ENCODE measurements at regions not wholly inside any gene's neighbourhood (a gene's known extent, or its start where the extent isn't known, plus 50 kb on each side); places are given as distances from the start of the nearest gene placed in this dataset.

DNA sequence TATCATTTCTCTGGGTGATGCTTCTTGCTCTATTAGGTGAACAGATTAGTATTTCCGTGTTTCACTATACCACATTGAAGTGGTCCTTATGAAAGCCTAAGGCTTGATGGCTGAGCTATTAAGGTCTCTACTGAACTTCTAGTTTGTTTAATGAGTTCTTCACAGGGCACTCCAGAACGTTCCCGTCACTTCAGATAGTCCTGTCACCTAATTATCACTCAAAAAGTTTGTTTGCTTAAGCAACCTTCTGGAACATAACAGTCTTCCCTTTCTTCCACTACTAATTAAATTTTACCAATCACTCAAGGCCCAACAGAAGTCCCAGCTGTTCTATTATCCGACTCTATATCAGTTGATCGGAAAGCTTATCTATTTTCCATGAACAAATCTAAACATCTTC, 104.6 kb upstream of the ZC3H11B start:
- TF ChIP-seq TCF12 (IDR thresholded peaks at IDR 0.05; ENCODE audit: low read depth) = no peak
- TF ChIP-seq EGR1 (IDR thresholded peaks at IDR 0.05) = no peak
- no peak for TF ChIP-seq EP300 (IDR thresholded peaks at IDR 0.05; ENCODE audit: borderline replicate concordance)

- TF ChIP-seq REST (IDR thresholded peaks at IDR 0.05; ENCODE audit: low read depth) (no peak), RAD21 (IDR thresholded peaks at IDR 0.05; ENCODE audit: low read depth) (no peak), TAF1 (IDR thresholded peaks at IDR 0.05; ENCODE audit: low read depth) (no peak), CREB1 (IDR thresholded peaks at IDR 0.05; ENCODE audit: low read depth) (no peak), EP300 (IDR thresholded peaks at IDR 0.05; ENCODE audit: borderline replicate concordance) (no peak), TEAD4 (IDR thresholded peaks at IDR 0.05) (no peak), YY1 (IDR thresholded peaks at IDR 0.05; ENCODE audit: low read depth) (no peak), NFIC (IDR thresholded peaks at IDR 0.05) (no peak), ZBTB7A (IDR thresholded peaks at IDR 0.05; ENCODE audit: low read depth) (no peak), EGR1 (IDR thresholded peaks at IDR 0.05) (no peak), CEBPB (IDR thresholded peaks at IDR 0.05) (no peak)
- TF ChIP-seq, protein P1, sequence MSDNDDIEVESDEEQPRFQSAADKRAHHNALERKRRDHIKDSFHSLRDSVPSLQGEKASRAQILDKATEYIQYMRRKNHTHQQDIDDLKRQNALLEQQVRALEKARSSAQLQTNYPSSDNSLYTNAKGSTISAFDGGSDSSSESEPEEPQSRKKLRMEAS (IDR thresholded peaks at IDR 0.05) = no peak
- TF ChIP-seq, protein P2, sequence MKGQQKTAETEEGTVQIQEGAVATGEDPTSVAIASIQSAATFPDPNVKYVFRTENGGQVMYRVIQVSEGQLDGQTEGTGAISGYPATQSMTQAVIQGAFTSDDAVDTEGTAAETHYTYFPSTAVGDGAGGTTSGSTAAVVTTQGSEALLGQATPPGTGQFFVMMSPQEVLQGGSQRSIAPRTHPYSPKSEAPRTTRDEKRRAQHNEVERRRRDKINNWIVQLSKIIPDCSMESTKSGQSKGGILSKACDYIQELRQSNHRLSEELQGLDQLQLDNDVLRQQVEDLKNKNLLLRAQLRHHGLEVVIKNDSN (IDR thresholded peaks at IDR 0.05) = no peak
These were observed 103.8 kb upstream of the ZC3H11B start for GRCh38 chr1:219716611-219717114.

GRCh38 chr1:219713981-219714381, 101.1 kb upstream of the ZC3H11B start:
- TF ChIP-seq ZBTB7A (IDR thresholded peaks at IDR 0.05; ENCODE audit: low read depth) = no peak
- TF ChIP-seq CEBPB (IDR thresholded peaks at IDR 0.05) = no peak
- no peak for TF ChIP-seq CREB1 (IDR thresholded peaks at IDR 0.05; ENCODE audit: low read depth)
- TF ChIP-seq YY1 (IDR thresholded peaks at IDR 0.05; ENCODE audit: low read depth) = no peak
- TF ChIP-seq, protein P2 (IDR thresholded peaks at IDR 0.05) = no peak
- no peak for TF ChIP-seq RAD21 (IDR thresholded peaks at IDR 0.05; ENCODE audit: low read depth)
- TF ChIP-seq TEAD4 (IDR thresholded peaks at IDR 0.05) = no peak
- TF ChIP-seq FOXM1 (IDR thresholded peaks at IDR 0.05; ENCODE audit: borderline replicate concordance, low read depth) = no peak
- no peak for TF ChIP-seq REST (IDR thresholded peaks at IDR 0.05; ENCODE audit: low read depth)
- TF ChIP-seq, protein P1 (IDR thresholded peaks at IDR 0.05) = no peak
- TF ChIP-seq EP300 (IDR thresholded peaks at IDR 0.05; ENCODE audit: borderline replicate concordance) = no peak
- TF ChIP-seq TAF1 (IDR thresholded peaks at IDR 0.05; ENCODE audit: low read depth) = no peak
- no peak for TF ChIP-seq TCF12 (IDR thresholded peaks at IDR 0.05; ENCODE audit: low read depth)
- TF ChIP-seq NFIC (IDR thresholded peaks at IDR 0.05) = no peak
- no peak for TF ChIP-seq EGR1 (IDR thresholded peaks at IDR 0.05)

- no peak for TF ChIP-seq ZBTB7A (IDR thresholded peaks at IDR 0.05; ENCODE audit: low read depth)
- no peak for TF ChIP-seq CEBPB (IDR thresholded peaks at IDR 0.05)
- no peak for TF ChIP-seq TCF12 (IDR thresholded peaks at IDR 0.05; ENCODE audit: low read depth)
- no peak for TF ChIP-seq TEAD4 (IDR thresholded peaks at IDR 0.05)
- TF ChIP-seq EP300 (IDR thresholded peaks at IDR 0.05; ENCODE audit: borderline replicate concordance) = no peak
- TF ChIP-seq REST (IDR thresholded peaks at IDR 0.05; ENCODE audit: low read depth) = no peak
- TF ChIP-seq YY1 (IDR thresholded peaks at IDR 0.05; ENCODE audit: low read depth) = no peak
- no peak for TF ChIP-seq CREB1 (IDR thresholded peaks at IDR 0.05; ENCODE audit: low read depth)
- TF ChIP-seq FOXM1 (IDR thresholded peaks at IDR 0.05; ENCODE audit: borderline replicate concordance, low read depth) = no peak
- TF ChIP-seq TAF1 (IDR thresholded peaks at IDR 0.05; ENCODE audit: low read depth) = no peak
- TF ChIP-seq NFIC (IDR thresholded peaks at IDR 0.05) = no peak
- TF ChIP-seq EGR1 (IDR thresholded peaks at IDR 0.05) = no peak
- TF ChIP-seq, protein P2 (IDR thresholded peaks at IDR 0.05) = no peak
- no peak for TF ChIP-seq RAD21 (IDR thresholded peaks at IDR 0.05; ENCODE audit: low read depth)
These were observed 99.6 kb upstream of the ZC3H11B start for GRCh38 chr1:219712506-219712905.
